ENCODE measurements at regions not wholly inside any gene's neighbourhood (a gene's known extent, or its start where the extent isn't known, plus 50 kb on each side); places are given as distances from the start of the nearest gene placed in this dataset.
"Not testable (repeated sequence)": the region's sequence is repeated elsewhere in the genome, so short reads cannot be mapped to it uniquely, and the experiment has no call there.

- no peak overlapping the region for H3K4me3 ChIP-seq
- H3K36me3 ChIP-seq, result no peaks in the 10 kb centered on the region
- DNase-seq (no peak), ATAC-seq (ENCODE audit: low FRiP score in 2 of 2) (no peak)
- H3K27ac ChIP-seq, result no peak overlapping the region
- H3K27me3 ChIP-seq, result no peaks in the 10 kb centered on the region
- H3K9me3 ChIP-seq, result peaks cover 0 to 1% (median 0%) of the 10 kb centered on the region in 4 donors
- TF ChIP-seq POLR2AphosphoS5 (IDR thresholded peaks at IDR 0.05) (no peak), POLR2A (IDR thresholded peaks at IDR 0.05) (no peak), CTCF (IDR thresholded peaks at IDR 0.05) (no peak), EP300 (IDR thresholded peaks at IDR 0.05) (no peak)
- H3K4me1 ChIP-seq, result no peaks in the 10 kb centered on the region
These were observed 177.8 kb downstream of the OTOL1 start for GRCh38 chr3:161674402-161674801.

- ATAC-seq (ENCODE audit: low FRiP score in 2 of 2); H3K9me3 ChIP-seq; H3K4me3 ChIP-seq; DNase-seq; H3K4me1 ChIP-seq; H3K27me3 ChIP-seq; H3K27ac ChIP-seq; H3K36me3 ChIP-seq: not testable (repeated sequence)
- WGBS, 2 donors, result 79 to 88% methylated on average over 6 of the region's 6 CpGs
These were observed 185.2 kb downstream of the OTOL1 start for GRCh38 chr3:161681831-161682230.

- DNase-seq, result no peak
- H3K27ac ChIP-seq, result no peak overlapping the region
- TF ChIP-seq POLR2AphosphoS5 (IDR thresholded peaks at IDR 0.05) (no peak), EP300 (IDR thresholded peaks at IDR 0.05) (no peak), POLR2A (IDR thresholded peaks at IDR 0.05) (no peak), CTCF (IDR thresholded peaks at IDR 0.05) (no peak)
- H3K36me3 ChIP-seq, result no peaks in the 10 kb centered on the region
- 22 to 42% methylated on average over 2 of the region's 2 CpGs for WGBS, 2 donors
- no peak overlapping the region for H3K4me3 ChIP-seq
- no peaks in the 10 kb centered on the region for H3K4me1 ChIP-seq
- no peak for ATAC-seq (ENCODE audit: low FRiP score in 2 of 2)
- H3K27me3 ChIP-seq, result no peaks in the 10 kb centered on the region
- no peaks in the 10 kb centered on the region for H3K9me3 ChIP-seq
These were observed 186.1 kb downstream of the OTOL1 start for GRCh38 chr3:161682715-161683114.

- no peak overlapping the region for H3K27ac ChIP-seq
- WGBS, 2 donors, result 75 to 79% methylated on average over 5 of the region's 5 CpGs
- no peak overlapping the region for H3K4me3 ChIP-seq
- H3K36me3 ChIP-seq, result no peaks in the 10 kb centered on the region
- H3K4me1 ChIP-seq, result no peaks in the 10 kb centered on the region
- H3K27me3 ChIP-seq, result no peaks in the 10 kb centered on the region
- ATAC-seq (ENCODE audit: low FRiP score in 2 of 2) (no peak), DNase-seq (no peak)
- H3K9me3 ChIP-seq, result no peaks in the 10 kb centered on the region
- TF ChIP-seq CTCF (IDR thresholded peaks at IDR 0.05) (no peak), EP300 (IDR thresholded peaks at IDR 0.05) (no peak), POLR2A (IDR thresholded peaks at IDR 0.05) (no peak), POLR2AphosphoS5 (IDR thresholded peaks at IDR 0.05) (no peak)
These were observed 193.1 kb downstream of the OTOL1 start for GRCh38 chr3:161689584-161690298.

- Histone ChIP-seq H3K27me3 (no peaks in the 10 kb centered on the region), H3K4me1 (no peaks in the 10 kb centered on the region), H3K36me3 (no peaks in the 10 kb centered on the region), H3K9me3 (no peaks in the 10 kb centered on the region), H3K27ac (no peak overlapping the region), H3K4me3 (no peak overlapping the region)
- WGBS, 2 donors, result 65 to 75% methylated on average over 3 of the region's 3 CpGs
- no peak for DNase-seq
- TF ChIP-seq POLR2A (IDR thresholded peaks at IDR 0.05) (no peak), EP300 (IDR thresholded peaks at IDR 0.05) (no peak), CTCF (IDR thresholded peaks at IDR 0.05) (no peak), POLR2AphosphoS5 (IDR thresholded peaks at IDR 0.05) (no peak)
- ATAC-seq (ENCODE audit: low FRiP score in 2 of 2), result no peak
These were observed 193.7 kb downstream of the OTOL1 start for GRCh38 chr3:161690299-161690620.

All from upper lobe of left lung (tissue), 6 donors.